Activated CD8-positive, alpha-beta memory T cell treated with anti-CD3 and anti-CD28 coated beads for 1 hour (primary cell): ENCODE measurements at regions not wholly inside any gene's neighbourhood (a gene's known extent, or its start where the extent isn't known, plus 50 kb on each side); places are given as distances from the start of the nearest gene placed in this dataset.

Source experiments
- DNase-seq, 2 donors: peaks; one replicate each; pipeline ENCODE4 v3.0.0-alpha.2; 2020; ENCODE audit warnings: low read depth in 1 of 2; ENCODE audit errors: extremely low read depth in 1 of 2

GRCh38 chr2:18154812-18155211, 276.3 kb downstream of the KCNS3 start:
- DNase-seq, result no peak

- DNase-seq, result no peak
These were observed 275.8 kb downstream of the KCNS3 start for GRCh38 chr2:18154259-18154658.

GRCh38 chr2:18153741-18154140, 275.3 kb downstream of the KCNS3 start:
- no peak for DNase-seq

- DNase-seq, result no peak
These were observed 272.8 kb downstream of the KCNS3 start for GRCh38 chr2:18151237-18151636.

- DNase-seq, result no peak
These were observed 271.3 kb downstream of the KCNS3 start for GRCh38 chr2:18149660-18150246.

- DNase-seq, result no peak
These were observed 258.5 kb downstream of the KCNS3 start for GRCh38 chr2:18136881-18137475.

GRCh38 chr2:18133310-18133709, 254.8 kb downstream of the KCNS3 start:
- no peak for DNase-seq

GRCh38 chr2:18132697-18133096, 254.2 kb downstream of the KCNS3 start:
- no peak for DNase-seq

GRCh38 chr2:18131761-18132160, 253.3 kb downstream of the KCNS3 start:
- no peak for DNase-seq

- no peak for DNase-seq
These were observed 250.9 kb downstream of the KCNS3 start for GRCh38 chr2:18129348-18129747.

GRCh38 chr2:18125303-18125702, 246.8 kb downstream of the KCNS3 start:
- DNase-seq, result no peak

GRCh38 chr2:18124116-18124835, 245.8 kb downstream of the KCNS3 start:
- no peak for DNase-seq

- no peak for DNase-seq
These were observed 245.1 kb downstream of the KCNS3 start for GRCh38 chr2:18123577-18123976.

GRCh38 chr2:18123211-18123570, 244.7 kb downstream of the KCNS3 start:
- no peak for DNase-seq

- no peak for DNase-seq
These were observed 244.2 kb downstream of the KCNS3 start for GRCh38 chr2:18122544-18123210.

- no peak for DNase-seq
These were observed 241.4 kb downstream of the KCNS3 start for GRCh38 chr2:18119883-18120282.

- DNase-seq, result no peak
These were observed 240.2 kb downstream of the KCNS3 start for GRCh38 chr2:18118703-18119102.

- DNase-seq, result no peak
These were observed 239.1 kb downstream of the KCNS3 start for GRCh38 chr2:18117592-18117991.

GRCh38 chr2:18110222-18110621, 231.8 kb downstream of the KCNS3 start:
- no peak for DNase-seq

- no peak for DNase-seq
These were observed 228.4 kb downstream of the KCNS3 start for GRCh38 chr2:18106841-18107240.

GRCh38 chr2:18105929-18106328, 227.5 kb downstream of the KCNS3 start:
- DNase-seq, result no peak
